ENCODE measurements at regions not wholly inside any gene's neighbourhood (a gene's known extent, or its start where the extent isn't known, plus 50 kb on each side); places are given as distances from the start of the nearest gene placed in this dataset.

GRCh38 chr21:24280596-24280995 lies 1326.7 kb downstream of the MRPL39 start:
- H3K4me3 ChIP-seq (ENCODE audit: low read depth, poor library complexity, severe bottlenecking): no peak overlapping the region
- intact Hi-C loops (cut with DNase I; ENCODE audit: low total_unique reads): no loop called here
- no peak for DNase-seq (ENCODE audit: low spot score in 2 of 2)
- no peak for TF ChIP-seq POLR2A (IDR thresholded peaks at IDR 0.05)
- TF ChIP-seq CTCF (IDR thresholded peaks at IDR 0.05): no peak
- 89 to 93% methylated on average over 4 of the region's 4 CpGs for WGBS, 2 donors

GRCh38 chr21:24278711-24279110 lies 1328.6 kb downstream of the MRPL39 start:
- TF ChIP-seq POLR2A (IDR thresholded peaks at IDR 0.05): no peak
- TF ChIP-seq CTCF (IDR thresholded peaks at IDR 0.05): no peak
- 74 to 80% methylated on average over 2 of the region's 2 CpGs for WGBS, 2 donors
- intact Hi-C loops (cut with DNase I; ENCODE audit: low total_unique reads): no loop called here
- no peak for DNase-seq (ENCODE audit: low spot score in 2 of 2)
- no peak overlapping the region for H3K4me3 ChIP-seq (ENCODE audit: low read depth, poor library complexity, severe bottlenecking)

GRCh38 chr21:24276204-24276603 lies 1331.1 kb downstream of the MRPL39 start:
- no peak overlapping the region for H3K4me3 ChIP-seq (ENCODE audit: low read depth, poor library complexity, severe bottlenecking)
- intact Hi-C loops (cut with DNase I; ENCODE audit: low total_unique reads): no loop called here
- TF ChIP-seq POLR2A (IDR thresholded peaks at IDR 0.05) (no peak), CTCF (IDR thresholded peaks at IDR 0.05) (no peak)
- DNase-seq (ENCODE audit: low spot score in 2 of 2): no peak

- intact Hi-C loops (cut with DNase I; ENCODE audit: low total_unique reads): no loop called here
- WGBS, 2 donors: 64 to 69% methylated on average over 1 of the region's 1 CpG
Observed at GRCh38 chr21:24275616-24276015, 1331.7 kb downstream of the MRPL39 start.

GRCh38 chr21:24272521-24272938 lies 1334.8 kb downstream of the MRPL39 start:
- no peak for DNase-seq (ENCODE audit: low spot score in 2 of 2)
- no peak overlapping the region for H3K4me3 ChIP-seq (ENCODE audit: low read depth, poor library complexity, severe bottlenecking)
- WGBS, 2 donors: 59 to 68% methylated on average over 4 of the region's 4 CpGs
- intact Hi-C loops (cut with DNase I; ENCODE audit: low total_unique reads): no loop called here
- TF ChIP-seq POLR2A (IDR thresholded peaks at IDR 0.05) (no peak), CTCF (IDR thresholded peaks at IDR 0.05) (no peak)

More at GRCh38 chr21:24275616-24276015, 1331.7 kb downstream of the MRPL39 start:
- H3K4me3 ChIP-seq (ENCODE audit: low read depth, poor library complexity, severe bottlenecking): no peak overlapping the region
- no peak for DNase-seq (ENCODE audit: low spot score in 2 of 2)
- TF ChIP-seq POLR2A (IDR thresholded peaks at IDR 0.05) (no peak), CTCF (IDR thresholded peaks at IDR 0.05) (no peak)

- intact Hi-C loops (cut with DNase I; ENCODE audit: low total_unique reads): no loop called here
- no peak overlapping the region for H3K4me3 ChIP-seq (ENCODE audit: low read depth, poor library complexity, severe bottlenecking)
- DNase-seq (ENCODE audit: low spot score in 2 of 2): no peak
- TF ChIP-seq CTCF (IDR thresholded peaks at IDR 0.05): no peak
- TF ChIP-seq POLR2A (IDR thresholded peaks at IDR 0.05): no peak
- WGBS, 2 donors: 84 to 92% methylated on average over 1 of the region's 1 CpG
Observed at GRCh38 chr21:24265987-24266386, 1341.3 kb downstream of the MRPL39 start.

Measured in lower leg skin (tissue), 4 donors.